IPS-20b (cell line): ENCODE measurements at regions not wholly inside any gene's neighbourhood (a gene's known extent, or its start where the extent isn't known, plus 50 kb on each side); places are given as distances from the start of the nearest gene placed in this dataset.

ENCODE experiments used
- H3K27ac ChIP-seq: one replicate; pipeline ENCODE4 v1.5.1; 2013; ENCODE audit warnings: low read length
- H3K27me3 ChIP-seq: 2 replicates; pipeline ENCODE4 v1.6.1; 2013; ENCODE audit warnings: mild to moderate bottlenecking, low read length, inconsistent platforms; ENCODE audit not compliant: insufficient read depth
- H3K36me3 ChIP-seq: 2 replicates; pipeline ENCODE4 v1.6.1; 2013; ENCODE audit warnings: low read depth, mild to moderate bottlenecking, inconsistent platforms, low read length, moderate library complexity; ENCODE audit not compliant: insufficient read depth
- H3K4me1 ChIP-seq: 2 replicates; pipeline ENCODE4 v1.6.1; 2013; ENCODE audit warnings: mild to moderate bottlenecking, control low read depth, inconsistent platforms, low read length, moderate library complexity; ENCODE audit not compliant: insufficient read depth
- H3K4me3 ChIP-seq: 2 replicates; pipeline ENCODE4 v1.5.1; 2013; ENCODE audit warnings: mild to moderate bottlenecking, low read length, inconsistent platforms
- H3K9ac ChIP-seq: 2 replicates; pipeline ENCODE4 v1.6.1; 2013; ENCODE audit warnings: low read depth, mild to moderate bottlenecking, inconsistent platforms, low read length, moderate library complexity
- H3K9me3 ChIP-seq: 2 replicates; pipeline ENCODE4 v1.6.1; 2013; ENCODE audit warnings: mild to moderate bottlenecking, low read depth, low read length, inconsistent platforms; ENCODE audit not compliant: insufficient read depth

- H3K4me3 ChIP-seq: no peak overlapping the region
- no peak overlapping the region for H3K9ac ChIP-seq
- H3K9me3 ChIP-seq: no peaks in the 10 kb centered on the region
- H3K27ac ChIP-seq: no peak overlapping the region
- no peaks in the 10 kb centered on the region for H3K27me3 ChIP-seq
- H3K4me1 ChIP-seq: peaks cover 11% of the 10 kb centered on the region; the same call in 1 of the 2 replicates
- H3K36me3 ChIP-seq: no peaks in the 10 kb centered on the region
These were observed 129.7 kb downstream of the EFNB2 start for GRCh38 chr13:106405731-106406130.

GRCh38 chr13:106403280-106403679 is 132.2 kb downstream of the EFNB2 start:
- Histone ChIP-seq H3K4me3 (no peak overlapping the region), H3K27ac (no peak overlapping the region), H3K36me3 (no peaks in the 10 kb centered on the region), H3K9ac (no peak overlapping the region), H3K27me3 (no peaks in the 10 kb centered on the region), H3K9me3 (no peaks in the 10 kb centered on the region), H3K4me1 (peaks cover 24% of the 10 kb centered on the region)

GRCh38 chr13:106402866-106403265 is 132.6 kb downstream of the EFNB2 start:
- Histone ChIP-seq H3K9me3 (no peaks in the 10 kb centered on the region), H3K4me3 (no peak overlapping the region), H3K27me3 (no peaks in the 10 kb centered on the region), H3K27ac (no peak overlapping the region), H3K9ac (no peak overlapping the region), H3K4me1 (peaks cover 24% of the 10 kb centered on the region), H3K36me3 (no peaks in the 10 kb centered on the region)

- Histone ChIP-seq H3K36me3 (no peaks in the 10 kb centered on the region), H3K9ac (no peak overlapping the region), H3K27ac (no peak overlapping the region), H3K9me3 (no peaks in the 10 kb centered on the region), H3K4me3 (no peak overlapping the region), H3K27me3 (no peaks in the 10 kb centered on the region), H3K4me1 (peaks cover 20% of the 10 kb centered on the region)
These were observed 134.4 kb downstream of the EFNB2 start for GRCh38 chr13:106401081-106401480.

DNA sequence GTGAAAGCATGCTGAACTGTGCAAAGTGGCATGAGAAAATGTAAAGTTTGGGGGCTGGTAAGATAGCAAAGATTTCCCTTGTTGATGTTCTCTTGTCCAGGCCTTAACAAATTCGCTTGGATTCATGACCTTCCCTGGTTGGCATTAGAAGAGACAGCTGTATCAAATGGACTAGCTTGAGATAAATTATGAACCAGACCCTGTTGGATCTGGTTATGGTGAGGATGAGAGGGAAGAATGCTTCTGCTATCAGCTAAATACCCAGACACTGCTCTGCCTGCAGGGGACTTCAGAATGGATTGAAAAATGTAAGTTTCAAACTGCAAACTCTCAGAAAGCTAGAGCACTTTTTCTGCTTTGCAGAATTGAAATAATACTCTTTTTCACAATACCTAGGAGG is 135.2 kb downstream of the EFNB2 start:
- H3K9me3 ChIP-seq: no peaks in the 10 kb centered on the region
- H3K4me1 ChIP-seq: peaks cover 13% of the 10 kb centered on the region
- no peak overlapping the region for H3K27ac ChIP-seq
- no peak overlapping the region for H3K4me3 ChIP-seq
- H3K9ac ChIP-seq: no peak overlapping the region
- no peaks in the 10 kb centered on the region for H3K36me3 ChIP-seq
- no peaks in the 10 kb centered on the region for H3K27me3 ChIP-seq

GRCh38 chr13:106398289-106398688 is 137.2 kb downstream of the EFNB2 start:
- Histone ChIP-seq H3K27ac (no peak overlapping the region), H3K4me3 (no peak overlapping the region), H3K36me3 (no peaks in the 10 kb centered on the region), H3K9me3 (no peaks in the 10 kb centered on the region), H3K4me1 (peaks cover 13% of the 10 kb centered on the region), H3K27me3 (no peaks in the 10 kb centered on the region), H3K9ac (no peak overlapping the region)

DNA sequence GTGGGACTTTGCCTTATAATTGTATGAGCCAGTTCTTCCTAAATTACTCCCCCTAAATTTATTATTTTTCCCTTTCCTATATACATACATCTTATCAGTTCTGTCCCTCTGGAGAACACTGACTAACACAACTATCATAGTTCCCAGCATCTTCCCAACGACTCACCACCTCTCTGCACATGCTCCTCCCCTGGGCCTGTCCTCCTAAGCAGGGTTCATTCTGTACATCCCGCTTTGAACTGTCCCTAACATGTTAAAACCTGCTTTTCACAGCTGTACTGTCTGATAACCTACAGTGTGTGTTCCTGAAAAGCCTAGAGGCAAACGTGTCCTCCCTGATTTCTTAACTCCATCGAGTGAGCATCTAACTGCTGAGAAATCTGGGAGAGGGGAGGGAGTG is 141.7 kb downstream of the EFNB2 start:
- no peak overlapping the region for H3K9ac ChIP-seq
- no peaks in the 10 kb centered on the region for H3K27me3 ChIP-seq
- H3K4me1 ChIP-seq: peaks cover 6% of the 10 kb centered on the region; the same call in 1 of the 2 replicates
- H3K9me3 ChIP-seq: 0 out of 2 replicates have a peak, but pooled peaks cover under 1% of the 10 kb centered on the region
- H3K4me3 ChIP-seq: no peak overlapping the region
- no peaks in the 10 kb centered on the region for H3K36me3 ChIP-seq
- H3K27ac ChIP-seq: no peak overlapping the region

- Histone ChIP-seq H3K27me3 (no peaks in the 10 kb centered on the region), H3K9ac (no peak overlapping the region), H3K4me3 (no peak overlapping the region), H3K9me3 (peaks cover 4% of the 10 kb centered on the region; the same call in 1 of the 2 replicates), H3K27ac (no peak overlapping the region), H3K4me1 (peaks cover 3% of the 10 kb centered on the region; the same call in 1 of the 2 replicates), H3K36me3 (no peaks in the 10 kb centered on the region)
These were observed 143.8 kb downstream of the EFNB2 start for GRCh38 chr13:106391681-106392080.

DNA sequence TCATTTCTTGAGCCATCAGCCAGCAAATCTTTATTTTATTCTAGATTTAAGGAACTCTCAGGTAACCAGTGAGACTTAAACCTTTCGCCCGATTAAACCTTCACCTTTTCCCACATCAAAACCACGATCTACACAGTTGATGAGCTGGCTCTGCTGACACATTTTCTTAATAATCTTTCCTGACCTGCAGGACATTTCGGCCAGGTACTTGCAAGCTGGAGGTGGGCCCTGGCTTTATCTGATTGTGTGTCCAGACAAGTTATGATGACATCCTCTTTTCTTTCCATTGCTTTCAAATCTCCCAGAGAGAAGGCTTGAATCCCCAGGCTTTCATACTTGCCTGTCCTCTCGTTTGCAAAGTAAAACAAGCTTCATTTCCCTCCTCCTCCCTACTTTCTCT is 144.2 kb downstream of the EFNB2 start:
- Histone ChIP-seq H3K27ac (no peak overlapping the region), H3K9me3 (peaks cover 4% of the 10 kb centered on the region; the same call in 1 of the 2 replicates), H3K4me3 (no peak overlapping the region), H3K27me3 (no peaks in the 10 kb centered on the region), H3K36me3 (no peaks in the 10 kb centered on the region), H3K9ac (no peak overlapping the region), H3K4me1 (peaks cover 3% of the 10 kb centered on the region; the same call in 1 of the 2 replicates)

- Histone ChIP-seq H3K27me3 (no peaks in the 10 kb centered on the region), H3K9me3 (peaks cover 4% of the 10 kb centered on the region; the same call in 1 of the 2 replicates), H3K27ac (no peak overlapping the region), H3K36me3 (no peaks in the 10 kb centered on the region), H3K4me1 (peaks cover 4% of the 10 kb centered on the region), H3K9ac (no peak overlapping the region), H3K4me3 (no peak overlapping the region)
These were observed 145.1 kb downstream of the EFNB2 start for GRCh38 chr13:106390367-106390766.

DNA sequence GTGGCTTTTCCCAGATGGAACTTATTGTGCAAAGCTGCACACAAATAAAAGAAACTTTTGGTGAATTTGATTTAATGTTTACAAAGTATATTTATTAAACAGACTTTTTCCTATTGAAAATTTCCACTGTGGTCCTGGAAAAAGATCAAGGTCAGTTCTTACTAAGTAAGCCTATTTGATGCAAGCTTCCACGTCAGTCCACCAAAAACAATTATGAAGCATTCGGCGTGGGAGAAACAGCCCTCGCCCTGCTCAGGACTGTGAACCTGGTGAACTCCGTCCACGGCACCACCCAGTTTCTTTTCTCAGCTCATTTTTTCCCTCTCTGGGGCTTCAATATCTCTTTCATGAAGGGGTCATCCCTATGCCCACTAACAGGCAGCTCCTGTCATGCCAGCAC is 149.8 kb downstream of the EFNB2 start:
- Histone ChIP-seq H3K4me3 (no peak overlapping the region), H3K9me3 (peaks cover 4% of the 10 kb centered on the region; the same call in 1 of the 2 replicates), H3K9ac (no peak overlapping the region), H3K36me3 (no peaks in the 10 kb centered on the region), H3K27me3 (no peaks in the 10 kb centered on the region), H3K27ac (no peak overlapping the region), H3K4me1 (peaks cover 13% of the 10 kb centered on the region)

- Histone ChIP-seq H3K36me3 (no peaks in the 10 kb centered on the region), H3K27ac (no peak overlapping the region), H3K4me3 (no peak overlapping the region), H3K9me3 (peaks cover 4% of the 10 kb centered on the region; the same call in 1 of the 2 replicates), H3K4me1 (peaks cover 13% of the 10 kb centered on the region), H3K9ac (no peak overlapping the region), H3K27me3 (no peaks in the 10 kb centered on the region)
These were observed 150.9 kb downstream of the EFNB2 start for GRCh38 chr13:106384516-106384915.
